ENCODE measurements at regions not wholly inside any gene's neighbourhood (a gene's known extent, or its start where the extent isn't known, plus 50 kb on each side); places are given as distances from the start of the nearest gene placed in this dataset.

GRCh38 chr14:51554953-51555352 lies 96.8 kb upstream of the FRMD6 start:
- TF ChIP-seq, protein P1, sequence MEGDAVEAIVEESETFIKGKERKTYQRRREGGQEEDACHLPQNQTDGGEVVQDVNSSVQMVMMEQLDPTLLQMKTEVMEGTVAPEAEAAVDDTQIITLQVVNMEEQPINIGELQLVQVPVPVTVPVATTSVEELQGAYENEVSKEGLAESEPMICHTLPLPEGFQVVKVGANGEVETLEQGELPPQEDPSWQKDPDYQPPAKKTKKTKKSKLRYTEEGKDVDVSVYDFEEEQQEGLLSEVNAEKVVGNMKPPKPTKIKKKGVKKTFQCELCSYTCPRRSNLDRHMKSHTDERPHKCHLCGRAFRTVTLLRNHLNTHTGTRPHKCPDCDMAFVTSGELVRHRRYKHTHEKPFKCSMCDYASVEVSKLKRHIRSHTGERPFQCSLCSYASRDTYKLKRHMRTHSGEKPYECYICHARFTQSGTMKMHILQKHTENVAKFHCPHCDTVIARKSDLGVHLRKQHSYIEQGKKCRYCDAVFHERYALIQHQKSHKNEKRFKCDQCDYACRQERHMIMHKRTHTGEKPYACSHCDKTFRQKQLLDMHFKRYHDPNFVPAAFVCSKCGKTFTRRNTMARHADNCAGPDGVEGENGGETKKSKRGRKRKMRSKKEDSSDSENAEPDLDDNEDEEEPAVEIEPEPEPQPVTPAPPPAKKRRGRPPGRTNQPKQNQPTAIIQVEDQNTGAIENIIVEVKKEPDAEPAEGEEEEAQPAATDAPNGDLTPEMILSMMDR (IDR thresholded peaks at IDR 0.05; ENCODE audit: insufficient read depth, missing control alignments): no peak
- DNase-seq (ENCODE audit: insufficient read length, low spot score): no peak
- no peak for FAIRE-seq

DNA sequence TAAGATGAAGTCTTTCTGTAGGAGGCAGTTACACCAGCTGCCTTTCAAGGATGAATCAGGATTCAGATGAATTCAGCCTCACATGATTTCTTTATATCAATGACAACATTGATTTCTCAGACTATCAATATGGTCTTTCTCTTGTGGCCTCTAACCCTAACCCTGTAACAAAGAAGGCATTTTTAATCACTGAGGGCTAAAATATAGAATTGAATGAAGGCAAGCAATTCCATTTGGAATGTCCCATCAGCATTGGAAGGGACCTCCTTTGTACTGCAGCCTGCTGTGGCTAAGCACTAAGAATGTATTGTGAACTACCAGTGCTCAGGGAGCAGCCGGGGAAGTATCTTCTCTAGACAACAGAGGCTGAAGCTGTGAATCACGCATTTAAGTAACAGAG lies 90.6 kb upstream of the FRMD6 start:
- DNase-seq (ENCODE audit: insufficient read length, low spot score) (no peak), FAIRE-seq (no peak)
- TF ChIP-seq, protein P1 (IDR thresholded peaks at IDR 0.05; ENCODE audit: insufficient read depth, missing control alignments): no peak

DNA sequence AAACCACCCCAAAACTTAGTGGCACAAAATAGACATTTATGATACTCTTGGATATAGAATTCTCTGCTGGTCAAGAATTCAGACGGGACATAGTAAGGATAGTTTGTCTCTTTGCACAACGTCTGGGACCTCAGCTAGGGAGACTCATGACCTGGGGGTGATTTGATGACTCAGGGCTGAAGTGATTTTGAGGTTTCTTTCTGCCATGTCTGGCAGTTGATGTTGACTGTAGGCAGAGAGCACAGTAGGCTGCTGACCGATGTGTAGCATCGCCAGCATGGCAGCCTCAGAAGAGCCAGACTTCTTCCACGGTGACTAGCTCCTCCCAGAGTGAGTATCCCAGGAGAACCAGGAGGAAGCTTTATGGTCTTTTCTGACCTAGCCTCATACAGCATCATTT lies 88.9 kb upstream of the FRMD6 start:
- TF ChIP-seq, protein P1 (IDR thresholded peaks at IDR 0.05; ENCODE audit: insufficient read depth, missing control alignments): no peak
- DNase-seq (ENCODE audit: insufficient read length, low spot score) (no peak), FAIRE-seq (no peak)

DNA sequence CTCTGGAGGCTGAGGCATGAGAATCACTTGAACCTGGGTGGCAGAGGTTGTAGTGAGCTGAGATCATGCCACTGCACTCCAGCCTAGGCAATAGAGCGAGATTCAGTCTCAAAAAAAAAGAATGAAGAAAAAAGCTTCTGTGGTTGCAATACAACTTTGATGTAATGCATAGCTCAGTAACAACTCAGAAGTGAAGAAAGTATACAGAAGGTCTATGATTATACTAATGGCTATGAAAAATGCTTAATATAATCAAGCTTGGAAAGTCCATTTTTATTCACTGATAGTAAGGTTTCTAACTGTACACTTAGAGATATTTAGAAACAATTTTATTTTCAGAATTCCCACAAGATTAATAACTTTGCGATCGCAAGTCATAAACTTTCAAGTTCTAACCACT lies 88.2 kb upstream of the FRMD6 start:
- FAIRE-seq: no peak

DNA sequence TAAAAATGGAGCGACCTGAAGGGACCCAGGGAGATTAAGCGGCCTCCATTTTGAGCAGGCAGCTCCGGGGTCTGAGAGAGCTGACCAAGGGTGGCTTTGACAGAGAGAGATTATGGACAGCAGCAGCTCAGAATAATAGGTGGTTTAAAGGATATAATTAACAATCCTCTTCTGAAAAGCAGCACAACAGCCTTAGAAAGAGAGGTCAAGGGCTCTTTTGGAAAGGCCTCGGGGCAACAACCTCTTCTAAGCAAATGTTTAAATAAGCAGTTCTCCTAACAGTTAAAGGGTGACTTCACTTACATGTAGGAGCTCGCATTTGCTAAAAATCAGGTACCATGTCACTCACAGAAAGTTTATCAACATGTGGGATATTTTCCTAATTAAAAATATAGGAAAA lies 87.2 kb upstream of the FRMD6 start:
- TF ChIP-seq, protein P1 (IDR thresholded peaks at IDR 0.05; ENCODE audit: insufficient read depth, missing control alignments): no peak
- FAIRE-seq (no peak), DNase-seq (ENCODE audit: insufficient read length, low spot score) (no peak)

More for the DNA sequence above, 88.2 kb upstream of the FRMD6 start:
- no peak for DNase-seq (ENCODE audit: insufficient read length, low spot score)
- TF ChIP-seq, protein P1 (IDR thresholded peaks at IDR 0.05; ENCODE audit: insufficient read depth, missing control alignments): no peak

DNA sequence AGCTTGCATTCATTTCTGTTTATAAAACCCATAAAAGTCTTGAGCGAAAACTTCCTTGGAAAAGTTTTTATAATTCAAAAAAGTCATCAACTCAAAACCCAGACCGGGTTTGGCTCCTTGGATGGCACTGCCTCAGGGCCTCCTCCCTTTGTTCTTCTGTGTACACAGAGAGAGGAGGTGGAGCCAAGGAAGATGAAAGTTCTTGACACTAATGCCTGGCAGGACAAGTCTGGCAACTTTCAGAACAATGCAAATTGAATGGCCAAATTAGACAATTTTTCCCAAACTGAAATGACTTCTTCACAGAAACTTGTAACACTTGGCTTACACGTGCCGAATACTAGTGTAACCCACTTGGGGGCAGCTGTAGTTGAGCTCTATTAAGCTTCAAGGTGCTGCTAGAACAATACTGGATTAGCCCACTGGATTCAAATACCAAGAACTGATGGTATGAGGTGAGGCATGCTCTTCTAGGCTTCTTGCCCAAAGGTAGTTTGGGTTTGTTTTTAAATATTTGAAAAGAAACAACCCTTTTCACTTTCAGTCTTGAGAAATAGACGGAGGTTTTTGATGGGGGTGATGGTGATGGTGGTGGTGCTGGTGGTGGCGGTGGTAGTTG lies 86.6 kb upstream of the FRMD6 start:
- DNase-seq (ENCODE audit: insufficient read length, low spot score) (no peak), FAIRE-seq (no peak)
- TF ChIP-seq, protein P1 (IDR thresholded peaks at IDR 0.05; ENCODE audit: insufficient read depth, missing control alignments): no peak

DNA sequence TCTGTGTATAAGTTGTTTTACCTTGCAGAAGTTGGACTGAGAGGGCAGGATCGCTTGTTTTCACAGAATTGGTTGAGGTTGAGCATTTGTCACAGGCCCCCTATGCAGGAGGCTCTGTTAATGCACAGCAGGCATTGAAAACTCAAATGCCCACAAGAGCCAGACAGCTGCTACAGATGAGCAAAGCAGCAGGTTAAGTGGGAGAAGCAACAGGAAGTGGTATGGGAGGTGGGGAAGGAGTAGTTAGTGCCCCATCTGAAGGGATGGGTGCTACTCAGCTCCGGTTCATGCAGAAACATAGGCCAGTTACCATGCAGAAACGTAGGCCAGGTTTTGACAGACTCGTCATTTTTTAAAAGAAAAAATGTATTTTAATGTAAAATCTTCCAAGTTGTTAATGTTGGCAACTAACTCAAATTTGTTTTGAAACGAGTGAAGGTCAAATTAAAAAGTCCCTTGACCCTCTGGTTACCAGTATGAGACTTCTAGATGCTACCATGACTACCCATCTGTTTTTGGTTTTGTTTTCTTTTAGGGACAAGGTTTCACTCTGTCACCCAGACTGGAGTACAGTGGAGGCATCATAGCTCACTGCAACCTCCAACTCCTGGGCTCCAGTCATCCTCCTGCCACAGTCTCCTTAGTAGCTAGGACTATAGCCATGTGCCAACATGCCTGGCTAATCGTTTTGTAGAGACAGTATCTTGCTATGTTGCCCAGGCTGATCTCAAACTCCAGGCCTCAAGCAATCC lies 84.7 kb upstream of the FRMD6 start:
- TF ChIP-seq, protein P1 (IDR thresholded peaks at IDR 0.05; ENCODE audit: insufficient read depth, missing control alignments): no peak
- DNase-seq (ENCODE audit: insufficient read length, low spot score): no peak
- no peak for FAIRE-seq

Measured in D721Med (cell line).